Fibroblast of skin of left biceps (primary cell): ENCODE measurements at regions not wholly inside any gene's neighbourhood (a gene's known extent, or its start where the extent isn't known, plus 50 kb on each side); places are given as distances from the start of the nearest gene placed in this dataset.
A peak's percentile ranks its signal among the peaks of the same experiment; 100 is the strongest.
"Not testable (repeated sequence)": the region's sequence is repeated elsewhere in the genome, so short reads cannot be mapped to it uniquely, and the experiment has no call there.

ENCODE experiments used
- DNase-seq, 2 experiments: peaks; one replicate each; pipeline ENCODE4 v3.0.0-alpha.2; 2013; ENCODE audit warnings: low read depth in 2 of 2

DNA sequence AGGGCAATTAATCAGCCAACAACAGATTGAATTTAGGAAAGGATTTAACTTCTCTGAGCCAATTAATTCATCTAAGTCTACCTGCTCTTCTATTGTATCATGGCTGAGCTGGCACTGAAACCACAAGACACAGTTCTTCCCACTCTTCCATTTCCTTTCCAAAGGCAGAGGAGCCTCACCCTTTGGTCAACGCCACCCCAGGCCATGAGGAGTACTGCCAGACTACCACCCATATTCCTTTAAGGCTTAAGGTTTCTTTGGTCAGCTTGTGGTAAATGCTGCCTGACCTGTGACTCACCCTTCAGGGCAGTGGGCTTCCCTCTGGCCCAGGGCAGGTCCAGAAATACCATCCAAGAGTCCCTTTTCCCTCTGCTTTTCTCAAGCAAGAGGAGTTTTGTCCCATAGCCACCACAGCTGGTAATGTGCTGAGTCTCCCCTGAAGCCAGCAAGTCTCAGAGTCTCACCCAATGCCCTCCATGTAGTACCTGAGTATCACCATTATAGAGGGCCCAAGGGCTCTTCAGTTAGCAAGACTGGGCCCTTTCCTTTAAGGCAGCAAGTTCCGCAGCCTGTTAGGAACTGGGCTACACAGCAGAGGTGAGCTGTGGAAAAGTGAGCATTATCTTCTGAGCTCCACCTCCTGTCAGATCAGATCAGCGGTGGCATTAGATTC is 900.5 kb upstream of the CRIM1 start:
- no peak for DNase-seq

DNA sequence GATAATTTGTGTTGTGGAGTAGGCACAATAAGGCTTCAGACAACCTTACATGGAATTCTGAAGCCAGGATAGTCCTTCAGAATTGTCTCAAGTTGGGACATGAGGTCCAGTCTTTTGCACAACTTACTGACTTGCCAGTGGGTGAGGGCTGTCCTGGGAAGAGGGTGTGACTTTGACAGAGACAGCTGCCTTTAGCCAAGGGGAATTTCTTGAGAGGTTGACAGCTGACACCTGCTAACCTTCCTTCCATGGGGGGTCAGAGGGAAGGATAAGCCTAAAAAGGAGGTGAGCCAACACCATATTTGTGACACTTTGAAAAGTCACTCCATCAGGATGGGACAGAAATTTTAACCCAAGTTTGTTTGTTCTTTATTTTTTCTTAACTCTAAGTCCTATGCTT is 907.8 kb upstream of the CRIM1 start:
- no peak for DNase-seq

DNA sequence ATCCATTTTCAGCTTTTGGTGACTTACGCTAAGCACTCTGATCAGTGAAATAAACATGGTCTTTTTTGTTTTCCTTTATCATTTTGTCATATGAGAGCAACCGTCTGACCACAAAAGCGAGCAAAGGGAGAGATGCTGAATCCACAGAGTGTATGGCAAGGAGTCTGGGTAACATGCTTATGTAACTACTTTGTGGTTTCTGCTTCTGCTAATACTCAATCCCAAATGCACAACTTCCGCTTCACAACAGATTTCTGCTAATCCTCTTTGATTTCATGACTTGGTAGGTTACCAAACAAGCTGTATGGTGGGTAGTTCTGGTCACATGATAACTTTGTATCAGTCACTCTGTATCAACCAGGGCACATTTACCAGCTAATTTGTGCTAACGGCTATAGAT is 908.4 kb upstream of the CRIM1 start:
- DNase-seq = no peak

- DNase-seq = no peak
Observed at GRCh38 chr2:35443087-35443486, 912.5 kb upstream of the CRIM1 start.

DNA sequence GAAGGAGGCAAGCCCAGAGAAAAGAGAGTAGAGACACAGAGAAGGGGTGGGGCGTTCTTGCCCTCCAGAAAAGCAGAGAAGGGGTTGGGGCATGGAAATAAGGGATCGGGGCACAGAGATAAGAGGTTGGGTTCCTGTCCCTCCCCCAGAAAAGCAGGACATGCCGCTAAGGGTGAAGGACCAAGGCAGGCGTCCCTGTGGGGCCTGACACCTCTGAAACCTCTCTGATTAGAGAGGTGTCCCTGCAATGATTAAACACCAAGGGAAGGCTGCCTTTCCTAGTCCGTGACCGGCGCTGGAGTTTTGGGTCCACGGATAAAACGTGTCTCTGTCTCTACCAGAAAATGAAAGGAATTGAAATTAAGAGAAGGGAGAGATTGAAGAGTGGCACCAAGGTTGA is 914.0 kb upstream of the CRIM1 start:
- not testable (repeated sequence) for DNase-seq

- DNase-seq = not testable (repeated sequence)
Observed at GRCh38 chr2:35440308-35440707, 915.3 kb upstream of the CRIM1 start.

- DNase-seq = not testable (repeated sequence)
Observed at GRCh38 chr2:35436893-35437292, 918.7 kb upstream of the CRIM1 start.

GRCh38 chr2:35428548-35428947 is 927.0 kb upstream of the CRIM1 start:
- DNase-seq = no peak

GRCh38 chr2:35421485-35421884 is 934.1 kb upstream of the CRIM1 start:
- DNase-seq = no peak

GRCh38 chr2:35417293-35417692 is 938.3 kb upstream of the CRIM1 start:
- DNase-seq = no peak

- DNase-seq = no peak
Observed at GRCh38 chr2:35416391-35417140, 939.0 kb upstream of the CRIM1 start.

DNA sequence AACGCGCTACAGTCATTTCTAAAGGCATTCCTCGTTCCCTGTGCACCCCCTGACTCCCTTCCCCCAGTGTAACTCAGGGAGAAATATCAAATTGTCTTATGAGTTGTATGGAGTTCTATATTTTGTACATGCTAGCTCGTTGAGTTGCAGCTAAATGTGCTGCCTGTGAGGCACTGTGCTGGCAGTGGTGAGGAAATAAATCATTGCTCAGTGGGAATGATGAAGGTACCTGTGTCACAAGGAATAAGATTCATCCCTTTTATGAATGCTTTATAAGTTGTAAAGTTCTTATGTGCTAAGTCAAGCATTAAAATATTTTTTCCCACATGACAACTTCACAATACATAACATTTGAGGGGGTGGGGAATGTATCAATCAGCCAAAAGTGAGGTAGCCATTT is 939.6 kb upstream of the CRIM1 start:
- DNase-seq = no peak

DNA sequence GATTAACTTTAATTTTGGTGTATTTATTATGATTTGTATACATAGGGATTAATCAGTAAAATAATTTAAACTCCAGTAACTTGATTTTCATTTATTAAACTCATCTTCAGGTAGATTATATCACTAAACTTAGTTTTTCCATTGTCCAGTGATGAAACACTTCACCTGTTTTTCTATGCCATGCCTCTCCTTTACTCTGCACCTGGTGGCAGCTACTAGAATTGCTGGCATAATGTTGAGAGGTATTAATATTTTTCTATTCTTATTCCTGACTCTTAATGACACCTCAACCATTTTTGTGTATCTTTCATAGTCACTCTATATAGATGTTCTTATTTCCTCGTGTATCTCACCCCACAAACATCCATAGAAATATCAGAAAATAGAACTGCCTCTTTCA is 940.3 kb upstream of the CRIM1 start:
- no peak for DNase-seq

DNA sequence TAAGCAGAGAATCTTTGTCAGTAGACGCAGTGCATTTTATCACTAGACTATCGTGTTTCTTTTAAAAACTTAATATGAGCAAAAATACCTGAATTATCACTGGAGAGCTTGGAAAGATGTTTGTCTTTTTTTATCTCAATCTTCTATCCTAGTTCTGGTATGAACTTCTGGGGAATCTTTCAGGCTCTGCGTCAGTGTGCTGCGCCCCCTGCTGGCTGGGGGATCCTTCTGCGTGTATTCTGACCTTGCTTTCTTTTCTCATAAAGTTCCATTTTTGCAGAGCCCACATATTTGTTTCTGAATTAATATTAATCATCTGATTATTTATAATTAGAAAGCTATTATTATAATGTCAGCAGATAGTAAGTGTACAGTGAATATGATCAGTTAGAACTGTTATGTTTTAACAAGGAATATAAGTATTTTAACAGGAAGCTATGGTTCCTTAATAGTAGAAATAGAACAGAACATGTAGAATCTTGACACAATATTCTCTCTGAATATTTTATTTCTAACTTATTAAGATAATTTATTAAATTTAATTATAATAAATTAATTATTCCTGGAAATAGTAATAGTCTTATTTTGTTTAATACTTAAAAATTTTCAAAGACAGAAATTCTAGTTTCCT is 945.0 kb upstream of the CRIM1 start:
- peak; percentile 3 to 4 for DNase-seq

GRCh38 chr2:35409762-35410161 is 945.8 kb upstream of the CRIM1 start:
- DNase-seq = no peak

- no peak for DNase-seq
Observed at GRCh38 chr2:35408320-35408719, 947.3 kb upstream of the CRIM1 start.

GRCh38 chr2:35391736-35392442 is 963.7 kb upstream of the CRIM1 start:
- no peak for DNase-seq

GRCh38 chr2:35378791-35379190 is 976.8 kb upstream of the CRIM1 start:
- DNase-seq = no peak

DNA sequence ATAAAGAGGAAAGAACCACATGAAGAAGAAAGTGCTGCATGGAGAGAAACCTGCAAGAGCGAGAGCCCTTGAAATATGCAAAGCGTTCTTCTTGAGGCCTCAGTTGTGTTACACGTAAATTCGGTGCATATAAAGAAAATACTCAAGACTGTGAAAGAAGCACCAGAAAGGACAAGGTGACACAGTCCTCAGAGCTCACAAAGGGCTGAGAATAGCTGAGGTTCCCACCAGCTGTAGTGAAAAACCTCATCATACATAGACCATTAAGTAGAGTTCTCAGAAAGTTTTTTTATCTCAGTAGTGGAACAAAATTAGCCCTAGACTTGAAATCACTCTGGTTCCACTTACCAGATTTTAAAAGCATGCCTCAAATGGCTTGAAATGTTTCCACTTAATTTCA is 980.7 kb upstream of the CRIM1 start:
- no peak for DNase-seq

DNA sequence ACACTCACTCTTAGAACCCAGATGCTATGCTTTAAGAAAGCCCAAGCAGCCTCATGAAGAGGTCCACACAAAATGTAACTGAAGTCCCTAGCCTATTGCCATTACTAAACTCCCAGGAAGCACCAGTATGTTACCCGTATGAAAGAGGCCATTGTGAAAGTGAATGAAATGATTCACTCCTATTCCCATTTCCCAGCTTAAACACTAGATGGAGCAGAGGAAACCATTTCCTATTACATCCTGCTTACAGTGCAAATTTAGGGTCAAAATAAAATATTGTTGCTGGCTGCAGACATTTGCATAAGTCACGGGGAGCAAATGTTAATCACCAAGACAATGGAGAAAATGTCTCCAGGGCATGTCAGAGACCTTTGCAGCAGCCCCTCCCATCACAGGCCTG is 989.7 kb upstream of the CRIM1 start:
- no peak for DNase-seq

- DNase-seq = no peak
Observed at GRCh38 chr2:35356332-35356731, 999.2 kb upstream of the CRIM1 start.

DNA sequence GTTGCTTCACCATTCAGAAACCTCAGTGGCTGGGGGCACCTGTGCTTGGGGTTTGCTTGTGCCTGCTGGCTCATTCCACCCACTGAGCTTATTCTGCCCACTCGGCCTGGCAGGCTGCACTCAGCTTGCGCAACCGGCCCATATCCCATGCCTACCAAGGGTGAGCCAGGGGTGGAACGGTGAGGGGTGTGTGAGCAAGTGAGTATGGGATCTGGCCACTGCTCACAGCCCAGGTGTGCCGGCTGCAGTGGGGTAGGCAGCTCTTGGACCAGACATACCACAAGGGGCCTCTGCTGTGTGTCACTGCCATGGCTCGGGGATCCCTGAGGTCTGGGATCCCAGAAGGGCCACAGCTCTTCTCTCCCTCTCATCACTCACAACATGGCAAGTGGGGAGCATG is 1000.5 kb upstream of the CRIM1 start:
- no peak for DNase-seq
